ENCODE measurements at regions not wholly inside any gene's neighbourhood (a gene's known extent, or its start where the extent isn't known, plus 50 kb on each side); places are given as distances from the start of the nearest gene placed in this dataset.

GRCh38 chr7:80324032-80324431 is 187.8 kb downstream of the GNAT3 start:
- FAIRE-seq (peak; percentile 92), DNase-seq (ENCODE audit: insufficient read length, low spot score) (no peak)
- no peak for TF ChIP-seq POLR2A (IDR thresholded peaks at IDR 0.05; ENCODE audit: low read depth, low read length)

- FAIRE-seq (no peak), DNase-seq (ENCODE audit: insufficient read length, low spot score) (no peak)
- no peak for TF ChIP-seq POLR2A (IDR thresholded peaks at IDR 0.05; ENCODE audit: low read depth, low read length)
Observed at GRCh38 chr7:80319461-80319860, 184.8 kb downstream of the GNAI1 start.

- DNase-seq (ENCODE audit: insufficient read length, low spot score) (no peak), FAIRE-seq (no peak)
- TF ChIP-seq POLR2A (IDR thresholded peaks at IDR 0.05; ENCODE audit: low read depth, low read length) = no peak
Observed at GRCh38 chr7:80318081-80318480, 183.4 kb downstream of the GNAI1 start.

- no peak for TF ChIP-seq POLR2A (IDR thresholded peaks at IDR 0.05; ENCODE audit: low read depth, low read length)
- FAIRE-seq (no peak), DNase-seq (ENCODE audit: insufficient read length, low spot score) (no peak)
Observed at GRCh38 chr7:80316811-80317210, 182.2 kb downstream of the GNAI1 start.

GRCh38 chr7:80313716-80314115 is 179.1 kb downstream of the GNAI1 start:
- TF ChIP-seq POLR2A (IDR thresholded peaks at IDR 0.05; ENCODE audit: low read depth, low read length) = no peak
- FAIRE-seq = no peak

GRCh38 chr7:80313067-80313626 is 178.5 kb downstream of the GNAI1 start:
- FAIRE-seq (no peak), DNase-seq (ENCODE audit: insufficient read length, low spot score) (no peak)
- TF ChIP-seq POLR2A (IDR thresholded peaks at IDR 0.05; ENCODE audit: low read depth, low read length) = no peak

More at GRCh38 chr7:80313716-80314115, 179.1 kb downstream of the GNAI1 start:
- DNase-seq (ENCODE audit: insufficient read length, low spot score) = no peak

- TF ChIP-seq POLR2A (IDR thresholded peaks at IDR 0.05; ENCODE audit: low read depth, low read length) = no peak
- FAIRE-seq (peak; percentile 94), DNase-seq (ENCODE audit: insufficient read length, low spot score) (no peak)
Observed at GRCh38 chr7:80312139-80312661, 177.6 kb downstream of the GNAI1 start.

- no peak for TF ChIP-seq POLR2A (IDR thresholded peaks at IDR 0.05; ENCODE audit: low read depth, low read length)
- FAIRE-seq = no peak
Observed at GRCh38 chr7:80311313-80311712, 176.7 kb downstream of the GNAI1 start.

GRCh38 chr7:80309971-80310549 is 175.4 kb downstream of the GNAI1 start:
- DNase-seq (ENCODE audit: insufficient read length, low spot score) (no peak), FAIRE-seq (no peak)
- no peak for TF ChIP-seq POLR2A (IDR thresholded peaks at IDR 0.05; ENCODE audit: low read depth, low read length)

More at GRCh38 chr7:80311313-80311712, 176.7 kb downstream of the GNAI1 start:
- DNase-seq (ENCODE audit: insufficient read length, low spot score) = no peak

GRCh38 chr7:80309377-80309776 is 174.7 kb downstream of the GNAI1 start:
- DNase-seq (ENCODE audit: insufficient read length, low spot score) = no peak
- no peak for FAIRE-seq

GRCh38 chr7:80307227-80307856 is 172.7 kb downstream of the GNAI1 start:
- TF ChIP-seq POLR2A (IDR thresholded peaks at IDR 0.05; ENCODE audit: low read depth, low read length) = no peak
- DNase-seq (ENCODE audit: insufficient read length, low spot score) (no peak), FAIRE-seq (peak; percentile 27)

More at GRCh38 chr7:80309377-80309776, 174.7 kb downstream of the GNAI1 start:
- TF ChIP-seq POLR2A (IDR thresholded peaks at IDR 0.05; ENCODE audit: low read depth, low read length) = no peak

- DNase-seq (ENCODE audit: insufficient read length, low spot score) (no peak), FAIRE-seq (no peak)
- no peak for TF ChIP-seq POLR2A (IDR thresholded peaks at IDR 0.05; ENCODE audit: low read depth, low read length)
Observed at GRCh38 chr7:80303315-80303714, 168.7 kb downstream of the GNAI1 start.

- no peak for DNase-seq (ENCODE audit: insufficient read length, low spot score)
- FAIRE-seq = no peak
- no peak for TF ChIP-seq POLR2A (IDR thresholded peaks at IDR 0.05; ENCODE audit: low read depth, low read length)
Observed at GRCh38 chr7:80302636-80303035, 168.0 kb downstream of the GNAI1 start.

- TF ChIP-seq POLR2A (IDR thresholded peaks at IDR 0.05; ENCODE audit: low read depth, low read length) = no peak
- no peak for DNase-seq (ENCODE audit: insufficient read length, low spot score)
Observed at GRCh38 chr7:80302078-80302477, 167.4 kb downstream of the GNAI1 start.

GRCh38 chr7:80298201-80298600 is 163.6 kb downstream of the GNAI1 start:
- no peak for DNase-seq (ENCODE audit: insufficient read length, low spot score)
- FAIRE-seq = no peak
- TF ChIP-seq POLR2A (IDR thresholded peaks at IDR 0.05; ENCODE audit: low read depth, low read length) = no peak

More at GRCh38 chr7:80302078-80302477, 167.4 kb downstream of the GNAI1 start:
- no peak for FAIRE-seq

All from H54 (cell line).